HepG2 (cell line): ENCODE measurements at regions not wholly inside any gene's neighbourhood (a gene's known extent, or its start where the extent isn't known, plus 50 kb on each side); places are given as distances from the start of the nearest gene placed in this dataset.

Experiments used
- ATAC-seq: fragments of 200-7000 bp; cut with Tn5 transposase; 3 replicates; pipeline ENCODE4 v1.9.1; 2020; ENCODE audit warnings: mild to moderate bottlenecking, moderate library complexity
- BruUV-seq: library from RNA; stranded (reverse); fragments of 400-500 nt; replicated peaks from 2 replicates; lab custom pipeline; 2021; lab: Mats Ljungman, UMichigan
- CTCF ChIA-PET: fragments of 300-600 bp; formaldehyde crosslinking; extraction: SDS; loops from one replicate; lab custom pipeline; 2021; ENCODE audit warnings: low total read pairs, inconsistent platforms, low intra/inter-chr PET ratio; lab: Yijun Ruan, JAX
- POLR2A ChIA-PET: fragments of 350-600 bp; sonication (Branson Sonifier 250); formaldehyde crosslinking; loops from one replicate; lab custom pipeline; 2020; ENCODE audit warnings: antibody characterized with exemption, inconsistent platforms; lab: Yijun Ruan, JAX
- DNase-seq: peaks from one replicate; pipeline ENCODE4 v3.0.0-alpha.2; 2015; ENCODE audit warnings: low spot score
- FAIRE-seq: peaks from 3 replicates; lab custom pipeline; 2011; peaks lifted over from hg19 to GRCh38; lab: Jason Lieb, UNC
- H2AFZ ChIP-seq: one replicate; pipeline ENCODE4 v1.6.1; 2011; ENCODE audit warnings: low read length, inconsistent platforms
- H3K27ac ChIP-seq: fragments of 300-600 bp; 3 replicates; pipeline ENCODE4 v1.8.0; 2011; ENCODE audit warnings: mixed run types, mild to moderate bottlenecking, mixed read lengths, low read length, inconsistent platforms; ENCODE audit not compliant: insufficient read depth; ENCODE audit errors: extremely low read length
- H3K27me3 ChIP-seq, 2 experiments: fragments of 200-600 bp in 1 of 2; 2 replicates in 1 of 2; 3 replicates in 1 of 2; pipeline versions ENCODE4 v1.6.0 to v1.8.0; 2011; ENCODE audit warnings: low read length in 2 of 2, mild to moderate bottlenecking in 2 of 2, moderate library complexity in 2 of 2, inconsistent platforms in 1 of 2; ENCODE audit not compliant: insufficient read depth in 2 of 2, control insufficient read depth in 1 of 2
- H3K36me3 ChIP-seq, 2 experiments: fragments of 200-600 bp in 1 of 2; replicated peaks in 1 of 2; 2 replicates in 1 of 2; 3 replicates in 1 of 2; pipeline versions ENCODE4 v1.5.1 to v1.8.0; 2011; ENCODE audit warnings: low read length in 2 of 2, inconsistent platforms in 1 of 2; ENCODE audit not compliant: insufficient read depth in 2 of 2, control insufficient read depth in 1 of 2
- H3K4me1 ChIP-seq: 2 replicates; pipeline ENCODE4 v1.5.1; 2012; ENCODE audit warnings: low read length, inconsistent platforms; ENCODE audit not compliant: insufficient read depth
- H3K4me2 ChIP-seq: 2 replicates; pipeline ENCODE4 v1.6.0; 2011; ENCODE audit warnings: low read depth, low read length, inconsistent platforms
- H3K4me3 ChIP-seq, 3 experiments: fragments of 200-600 bp in 1 of 3; sonication (generic), shearing (Covaris generic) in 1 of 3; replicated peaks in 1 of 3; 2 replicates each; pipeline ENCODE4 v1.5.1; 2011 to 2016; ENCODE audit warnings: low read length in 3 of 3, inconsistent platforms in 2 of 3, low read depth in 2 of 3, mild to moderate bottlenecking in 2 of 3, control low read depth in 1 of 3, mixed read lengths in 1 of 3; ENCODE audit not compliant: insufficient read depth in 1 of 3
- H3K79me2 ChIP-seq: one replicate; pipeline ENCODE4 v1.6.1; 2011; ENCODE audit warnings: low read length, inconsistent platforms; ENCODE audit not compliant: insufficient read depth
- H3K9ac ChIP-seq: 2 replicates; pipeline ENCODE4 v1.6.0; 2011; ENCODE audit warnings: mild to moderate bottlenecking, low read depth, low read length, inconsistent platforms; ENCODE audit not compliant: insufficient read depth
- H3K9me3 ChIP-seq: 2 replicates; pipeline ENCODE4 v1.5.1; 2012; ENCODE audit warnings: mild to moderate bottlenecking, low read length
- H4K20me1 ChIP-seq: 2 replicates; pipeline ENCODE4 v1.6.0; 2011; ENCODE audit warnings: inconsistent platforms, mild to moderate bottlenecking, low read length, moderate library complexity; ENCODE audit not compliant: insufficient read depth
- ARNT2 ChIP-seq: sonication (generic); formaldehyde crosslinking; IDR thresholded peaks from 2 replicates; pipeline ENCODE4 v1.8.0; 2022; ENCODE audit warnings: mild to moderate bottlenecking, low read depth, missing genetic modification reagents, moderate library complexity
- FOXA3 ChIP-seq: IDR thresholded peaks from 2 replicates; pipeline ENCODE4 v1.6.1; 2016; ENCODE audit warnings: missing genetic modification reagents, missing compliant biosample characterization
- HNRNPUL1 ChIP-seq: fragments of 200-400 bp; formaldehyde crosslinking; IDR thresholded peaks from 2 replicates; pipeline ENCODE4 v1.6.1; 2017; ENCODE audit warnings: low read depth, mild to moderate bottlenecking, low read length, moderate library complexity
- ISL2 ChIP-seq: sonication (generic); formaldehyde crosslinking; IDR thresholded peaks from 2 replicates; pipeline ENCODE4 v1.5.0; 2020; ENCODE audit warnings: missing genetic modification reagents
- MAFF ChIP-seq: IDR thresholded peaks from 2 replicates; pipeline ENCODE4 v1.6.1; 2011; ENCODE audit warnings: low read depth, low read length, improper control_type of control experiment
- TBP ChIP-seq: sonication (generic); formaldehyde crosslinking; IDR thresholded peaks from 2 replicates; pipeline ENCODE4 v1.5.0; 2020; ENCODE audit warnings: missing genetic modification reagents
- TFAP4 ChIP-seq: sonication (generic); IDR thresholded peaks from 2 replicates; pipeline ENCODE4 v1.6.1; 2016; ENCODE audit warnings: low read depth, borderline replicate concordance
- ZHX2 ChIP-seq, 2 experiments: sonication (generic) in 1 of 2; formaldehyde crosslinking in 1 of 2; IDR thresholded peaks; 2 replicates each; pipeline versions ENCODE4 v1.6.1 to v1.9.0; 2014 to 2022; ENCODE audit warnings: antibody characterized with exemption in 1 of 2, borderline replicate concordance in 1 of 2, inconsistent platforms in 1 of 2, low read depth in 1 of 2, missing genetic modification reagents in 1 of 2
- ZNF207 ChIP-seq: fragments of 450-650 bp; IDR thresholded peaks from 2 replicates; pipeline ENCODE4 v1.6.1; 2016; ENCODE audit warnings: antibody characterized with exemption, borderline replicate concordance
- ZNF354B ChIP-seq: sonication (generic); formaldehyde crosslinking; IDR thresholded peaks from 2 replicates; pipeline ENCODE4 v1.8.0; 2022; ENCODE audit warnings: mild to moderate bottlenecking, missing genetic modification reagents
- ZNF414 ChIP-seq: sonication (generic); formaldehyde crosslinking; IDR thresholded peaks from 2 replicates; pipeline ENCODE4 v1.5.0; 2020; ENCODE audit warnings: missing genetic modification reagents
- ZNF530 ChIP-seq: sonication (generic); formaldehyde crosslinking; IDR thresholded peaks from 2 replicates; pipeline ENCODE4 v1.5.0; 2020; ENCODE audit warnings: low read depth, mild to moderate bottlenecking, missing genetic modification reagents
- ZNF598 ChIP-seq: sonication (generic); formaldehyde crosslinking; IDR thresholded peaks from 2 replicates; pipeline ENCODE4 v1.5.1; 2020; ENCODE audit warnings: mild to moderate bottlenecking, missing genetic modification reagents, borderline replicate concordance
- ZNF790 ChIP-seq: sonication (generic); formaldehyde crosslinking; IDR thresholded peaks from 2 replicates; pipeline ENCODE4 v1.8.0; 2022; ENCODE audit warnings: missing genetic modification reagents, mild to moderate bottlenecking, borderline replicate concordance
- WGBS: methylation state at CpG from one replicate; pipeline ENCODE4 v1.1.6; 2017; ENCODE audit warnings: low lambda C conversion rate; 5-methylcytosine and 5-hydroxymethylcytosine counted together
- in situ Hi-C: cut with HindIII; loops from 2 replicates; pipeline ENCODE4 v1.10.0; 2017; ENCODE audit warnings: low pct_unique_long_range_greater_than_20kb; ENCODE audit not compliant: extremely low pct_ligation_motif_present
- intact Hi-C: fragments of 100-400 bp; cut with micrococcal nuclease; formaldehyde crosslinking; loops from one replicate; pipeline ENCODE4 v1.10.0; 2022; ENCODE audit not compliant: unreplicated experiment

GRCh38 chr2:58667137-58667774 is 426.1 kb upstream of the FANCL start (continued):
- TF ChIP-seq ISL2 (CRISPR knock-in tag) (no peak), TBP (no peak), FOXA3 (CRISPR knock-in tag) (no peak)

GRCh38 chr2:58666323-58666970 is 425.3 kb upstream of the FANCL start:
- no peak for DNase-seq
- no peak for FAIRE-seq
- H3K4me3 ChIP-seq: no peak overlapping the region
- H3K9me3 ChIP-seq: no peaks in the 10 kb centered on the region
- H3K9ac ChIP-seq: no peak overlapping the region
- H3K27ac ChIP-seq: no peak overlapping the region
- ChIA-PET CTCF (no interaction called here), POLR2A (no interaction called here)
- no peaks in the 10 kb centered on the region for H3K79me2 ChIP-seq
- no peak overlapping the region for H2AFZ ChIP-seq
- H3K36me3 ChIP-seq: no peaks in the 10 kb centered on the region
- H3K4me2 ChIP-seq: no peak overlapping the region
- in situ Hi-C loops: no loop called here
- intact Hi-C loops: no loop called here
- BruUV-seq: no TSS peak
- no peaks in the 10 kb centered on the region for H3K4me1 ChIP-seq
- no peak for ATAC-seq
- H3K27me3 ChIP-seq: no peaks in the 10 kb centered on the region
- no peaks in the 10 kb centered on the region for H4K20me1 ChIP-seq
- WGBS: 24% methylated on average over 3 of the region's 3 CpGs
- TF ChIP-seq ZNF354B (no peak), ZNF207 (no peak), MAFF (no peak), ZNF530 (CRISPR knock-in tag) (no peak), ZNF790 (CRISPR knock-in tag) (no peak), ZNF414 (CRISPR knock-in tag) (no peak), ARNT2 (CRISPR knock-in tag) (no peak), ZHX2 (IDR thresholded peaks at IDR 0.05; ENCODE audit: low read depth) (no peak), ZHX2 (CRISPR knock-in tag; IDR thresholded peaks at IDR 0.05; ENCODE audit: borderline replicate concordance) (no peak), ZNF598 (CRISPR knock-in tag) (no peak), HNRNPUL1 (no peak), TFAP4 (no peak)
